NCI-H1092 treated with DMSO at 0.1 percent for 48 hours (cell line): ENCODE measurements at regions not wholly inside any gene's neighbourhood (a gene's known extent, or its start where the extent isn't known, plus 50 kb on each side); places are given as distances from the start of the nearest gene placed in this dataset.

ENCODE experiments used
- DNase-seq: peaks from one replicate; lab custom pipeline; 2025; lab: John Stamatoyannopoulos, UW

DNA sequence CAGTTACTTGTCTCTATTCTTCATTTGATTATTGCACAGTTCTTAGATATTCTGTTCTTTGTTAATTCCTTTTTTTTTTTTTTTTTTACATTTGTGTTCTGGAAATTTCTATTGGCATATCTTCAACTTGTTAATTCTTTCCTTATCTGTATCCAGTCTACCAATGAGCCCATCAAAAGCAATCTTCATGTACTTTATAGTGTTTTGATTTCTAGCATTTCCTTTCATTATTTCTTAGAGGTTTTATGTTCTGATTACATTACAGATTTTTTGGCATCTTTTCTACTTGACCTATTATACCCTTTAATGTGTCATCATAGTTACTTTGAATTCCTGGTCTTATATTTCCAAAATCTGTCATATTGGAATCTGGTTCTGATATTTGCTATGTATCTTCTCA is 2194.8 kb downstream of the PCDH9 start:
- no peak for DNase-seq

DNA sequence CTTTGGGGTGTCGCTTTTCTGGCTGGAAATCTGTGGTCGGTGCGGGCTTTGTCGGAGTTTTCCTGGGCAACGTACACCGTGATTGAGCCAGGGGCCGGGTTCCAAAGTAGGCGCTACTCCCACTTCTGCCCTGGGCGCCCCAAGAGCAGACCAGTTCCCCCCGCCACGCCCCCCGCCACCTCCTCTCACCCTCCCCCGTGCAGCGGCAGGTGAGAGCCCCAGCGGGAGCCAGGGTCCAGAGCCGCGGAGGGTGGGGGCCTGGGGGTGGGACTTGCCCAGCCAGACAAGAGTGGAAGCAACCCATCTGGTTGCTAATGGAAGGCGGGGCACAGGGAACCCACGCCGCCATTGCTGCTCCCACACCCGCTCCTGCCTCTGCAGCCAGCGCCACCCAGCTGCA is 2195.9 kb downstream of the PCDH9 start:
- no peak for DNase-seq

DNA sequence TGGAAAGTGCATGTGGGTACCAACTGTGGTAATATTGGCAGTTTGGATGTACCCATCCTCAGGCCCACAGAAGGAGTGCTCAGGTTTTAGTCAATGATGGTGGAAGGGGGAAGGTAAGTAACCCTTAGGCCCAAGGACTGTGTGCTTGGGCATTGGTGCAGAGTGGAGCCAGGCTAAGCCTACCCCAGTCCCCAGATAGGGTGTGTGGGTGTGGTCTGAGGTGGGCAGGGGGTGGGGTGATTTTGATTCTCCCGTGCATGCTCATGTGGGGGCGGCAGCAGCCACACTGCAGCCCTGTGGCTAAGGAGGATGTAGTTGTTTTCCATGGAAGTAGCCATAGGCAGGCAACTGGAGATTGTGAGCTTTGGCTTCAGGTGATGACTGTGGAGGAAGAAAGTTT is 2197.3 kb downstream of the PCDH9 start:
- no peak for DNase-seq

DNA sequence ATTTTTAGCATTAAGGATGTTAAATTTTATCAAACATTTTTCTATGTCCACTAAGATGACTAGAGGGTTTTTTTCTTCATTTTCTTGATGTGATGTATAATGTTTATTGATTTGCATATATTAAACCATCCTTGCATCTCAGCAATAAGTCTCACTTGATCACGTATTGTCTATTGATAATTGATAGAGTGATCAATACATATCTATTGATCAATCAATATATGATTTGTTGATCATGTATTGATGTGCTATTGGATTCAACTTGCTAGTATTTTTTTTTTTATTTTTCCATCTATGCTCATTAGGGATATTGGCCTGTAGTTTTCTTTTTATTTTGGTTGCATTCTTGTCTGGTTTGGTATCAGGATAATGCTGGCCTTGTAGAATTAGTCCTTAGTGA is 2202.0 kb downstream of the PCDH9 start:
- no peak for DNase-seq

DNA sequence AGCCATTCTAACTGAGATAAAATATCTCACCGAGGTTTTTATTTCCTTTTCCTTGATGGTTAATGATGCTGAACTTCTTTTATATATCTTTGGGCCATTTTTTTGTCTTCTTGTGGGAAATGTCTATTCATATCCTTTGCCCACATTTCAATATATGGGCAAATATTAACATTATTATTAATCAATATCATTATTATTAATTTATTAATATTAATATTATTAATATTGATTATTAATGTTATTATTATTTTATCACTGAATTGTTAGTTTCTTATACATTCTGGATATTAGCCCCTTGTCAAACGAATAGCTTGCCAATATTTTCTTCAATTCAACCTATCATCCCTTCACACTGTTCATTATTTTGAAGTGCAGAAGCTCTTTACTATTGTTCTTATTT is 2203.6 kb downstream of the PCDH9 start:
- DNase-seq, result no peak

DNA sequence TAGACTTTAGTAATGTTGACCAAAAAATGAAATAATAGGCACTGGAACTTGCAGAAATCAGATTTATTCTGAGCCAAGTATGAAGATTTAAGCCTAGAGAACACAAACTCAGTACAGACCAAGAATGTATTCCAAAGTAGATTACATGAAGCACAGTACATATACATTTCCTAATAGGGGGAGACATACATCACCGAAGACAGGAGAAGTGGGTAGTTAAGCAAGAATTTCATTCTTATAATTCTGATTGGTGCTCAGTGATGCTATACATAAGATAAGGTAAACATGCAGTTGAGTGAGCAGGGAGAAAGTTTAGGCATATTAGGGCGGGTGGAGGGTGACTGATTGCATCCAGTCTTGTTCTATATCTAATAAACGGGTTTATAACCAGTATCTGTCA is 2218.8 kb downstream of the PCDH9 start:
- DNase-seq, result no peak

DNA sequence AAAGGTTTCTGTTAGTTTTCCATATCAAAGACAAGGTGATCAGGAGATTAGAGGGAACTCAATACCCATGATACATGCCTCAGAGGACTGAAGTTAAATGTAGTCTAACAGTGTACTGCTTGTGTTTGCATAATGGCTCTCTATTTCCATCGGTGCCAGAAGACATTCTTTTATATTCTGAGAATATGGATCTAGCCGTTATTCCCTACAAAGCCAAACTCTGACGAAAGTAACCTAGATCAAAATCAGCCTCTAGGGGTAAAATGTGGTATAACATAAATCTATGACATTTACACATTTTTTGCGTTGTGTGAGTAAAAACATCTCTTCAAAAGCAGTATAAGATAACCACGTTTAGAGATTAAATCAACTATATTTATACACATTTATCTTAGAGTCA is 2232.7 kb downstream of the PCDH9 start:
- no peak for DNase-seq

DNA sequence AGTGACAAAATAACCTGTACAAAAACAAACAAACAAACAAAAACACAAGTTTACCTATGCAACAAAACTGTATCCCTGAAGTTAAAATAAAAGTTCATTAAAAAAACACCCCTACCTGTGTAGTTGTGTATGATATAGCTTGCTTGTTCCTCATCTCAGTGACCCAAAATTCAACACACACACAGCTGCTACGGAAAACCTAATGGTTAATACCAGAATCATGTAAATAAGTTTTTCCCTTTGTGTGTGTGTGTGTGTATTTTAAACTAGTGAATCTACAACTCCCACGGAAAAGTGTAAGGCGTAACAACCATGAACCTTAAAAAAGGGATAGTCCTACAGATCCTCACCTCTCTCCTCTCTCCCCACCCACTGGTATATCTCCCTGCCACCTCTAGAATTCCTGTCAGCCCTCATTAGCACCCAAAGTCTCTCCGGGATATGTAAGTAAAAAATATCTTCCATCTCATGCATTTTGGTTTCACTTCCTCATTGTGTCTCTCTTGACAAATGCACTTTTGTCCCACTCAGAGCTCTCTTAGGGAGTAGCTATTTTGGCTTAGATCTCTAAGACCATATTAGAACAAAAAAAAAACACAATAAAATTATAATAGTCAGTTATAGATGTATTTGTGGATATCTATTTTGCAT is 2236.5 kb downstream of the PCDH9 start:
- no peak for DNase-seq

DNA sequence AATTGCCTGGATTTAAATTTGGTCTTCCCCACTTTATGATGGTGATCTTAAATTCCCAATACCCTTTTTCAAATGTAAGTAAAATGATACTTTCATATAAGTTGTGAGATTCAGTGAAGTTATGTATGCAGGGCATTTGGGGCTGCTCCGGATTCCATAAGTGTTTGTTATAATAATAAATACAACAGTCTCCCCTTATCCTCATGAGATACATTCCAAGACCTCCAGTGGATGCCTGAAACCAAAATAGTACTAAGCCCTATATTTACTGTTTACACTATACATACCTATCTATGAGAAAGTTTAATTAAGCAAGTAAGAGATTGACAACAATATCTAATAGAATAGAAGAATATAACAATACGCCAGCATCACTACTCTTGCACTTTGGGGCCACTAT is 2237.8 kb downstream of the PCDH9 start:
- DNase-seq, result no peak

DNA sequence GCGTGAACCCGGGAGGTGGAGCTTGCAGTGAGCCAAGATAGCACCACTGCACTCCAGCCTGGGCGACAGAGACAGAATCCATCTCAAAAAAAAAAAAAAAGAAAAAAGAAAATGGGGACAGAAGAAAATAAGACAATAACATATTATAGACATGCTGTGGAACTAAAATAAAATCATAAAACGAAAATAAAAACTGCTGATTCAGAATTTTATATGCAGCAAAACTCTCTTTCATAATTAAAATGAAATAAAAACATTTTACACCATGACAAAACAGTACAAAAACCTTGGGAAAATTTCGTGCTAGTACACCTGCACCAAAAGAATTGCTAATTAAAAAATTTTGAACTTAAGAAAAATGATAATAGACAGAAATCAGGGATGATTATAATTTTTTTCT is 2245.1 kb downstream of the PCDH9 start:
- no peak for DNase-seq

DNA sequence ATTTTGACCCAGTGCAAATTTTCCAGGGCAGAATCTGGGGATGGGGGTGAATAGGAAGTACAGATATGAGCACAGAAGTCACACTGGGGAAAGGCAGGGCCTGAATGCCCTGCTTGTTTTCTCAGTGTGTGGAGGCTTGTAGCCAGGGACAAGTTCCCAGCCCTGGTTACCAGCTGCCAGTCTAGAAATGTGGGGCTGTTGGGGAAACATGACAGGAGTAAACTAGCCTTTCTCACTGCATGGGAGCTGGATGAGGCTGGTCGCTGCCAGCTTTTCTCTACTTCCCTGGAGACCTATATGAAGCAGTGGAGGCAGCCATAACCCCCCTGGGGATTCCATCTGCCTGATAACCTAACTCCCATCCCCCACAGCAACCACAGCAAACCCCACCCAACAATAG is 2267.7 kb downstream of the PCDH9 start:
- DNase-seq, result no peak

DNA sequence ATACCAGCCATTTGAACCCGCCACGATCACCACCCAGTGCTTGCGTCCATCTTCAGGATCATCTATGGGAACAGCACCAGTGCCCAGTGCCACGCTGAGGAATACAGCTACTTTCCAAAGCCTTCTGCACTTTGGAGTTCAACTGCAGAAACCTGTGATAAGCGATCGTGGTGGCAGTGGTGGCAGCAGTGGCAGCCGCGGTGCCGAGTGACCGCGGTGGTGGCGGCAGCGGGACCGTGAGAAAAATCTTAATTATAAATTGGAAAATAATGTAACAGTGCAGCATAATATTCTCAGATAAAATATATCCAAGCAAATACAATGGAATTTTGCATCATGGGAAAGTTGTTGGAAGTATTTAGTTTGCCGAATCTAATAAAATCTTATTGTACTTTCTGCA is 2270.9 kb downstream of the PCDH9 start:
- DNase-seq, result no peak

DNA sequence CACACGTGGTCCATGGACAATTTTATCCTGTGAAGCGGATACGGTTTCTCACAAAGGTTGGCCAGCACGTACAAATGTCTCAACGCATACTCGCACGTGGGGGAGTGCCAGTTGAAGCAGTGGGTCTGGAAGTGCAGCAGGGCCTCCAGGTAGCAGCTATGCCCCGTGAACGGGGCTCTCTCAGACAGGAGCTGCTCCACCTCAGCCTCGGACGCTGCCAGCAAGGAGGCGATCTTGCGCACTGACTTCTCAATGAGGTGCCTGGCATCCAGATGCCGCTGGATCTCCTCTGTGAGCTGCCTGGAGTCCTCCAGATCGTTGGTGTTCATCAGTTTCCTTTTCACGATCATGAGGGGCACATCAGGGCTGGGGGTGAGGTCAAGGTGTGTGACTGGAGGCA is 2272.0 kb downstream of the PCDH9 start:
- DNase-seq, result no peak

DNA sequence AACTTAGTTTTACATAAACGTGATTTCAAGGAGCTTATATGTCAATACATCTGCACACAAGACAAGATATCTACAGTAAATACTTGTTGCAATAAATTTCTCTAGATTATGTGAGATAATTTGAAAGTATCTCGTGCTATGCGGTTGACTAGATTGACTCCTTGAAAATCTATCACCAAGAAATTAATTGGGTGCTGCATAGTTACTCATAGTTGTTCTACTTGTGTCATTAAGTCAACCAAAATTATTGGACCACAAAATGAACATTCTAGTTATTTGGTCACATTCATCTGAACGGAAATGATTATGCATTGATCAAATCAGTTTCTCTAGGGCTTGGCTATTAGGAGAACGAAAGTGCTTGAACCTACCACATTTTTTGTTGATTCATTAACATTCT is 2291.5 kb downstream of the PCDH9 start:
- no peak for DNase-seq

DNA sequence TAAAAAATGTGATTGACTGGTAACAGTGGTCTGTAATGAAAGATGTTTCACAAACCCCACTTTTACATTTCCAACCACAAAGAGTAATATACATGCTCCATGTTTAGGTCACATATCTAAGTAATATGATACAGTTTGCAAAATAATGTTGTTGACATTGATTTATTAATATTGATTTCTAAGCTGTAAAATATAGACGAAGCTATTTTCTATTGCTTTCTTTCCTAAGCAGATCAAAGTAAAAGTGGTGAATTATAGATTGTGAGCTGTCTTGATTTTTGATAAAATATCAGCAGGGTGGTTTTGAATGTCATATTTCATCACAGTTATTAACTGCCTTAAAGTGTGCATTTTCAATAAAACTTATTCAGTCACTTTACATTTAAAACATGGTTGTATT is 2292.8 kb downstream of the PCDH9 start:
- no peak for DNase-seq

DNA sequence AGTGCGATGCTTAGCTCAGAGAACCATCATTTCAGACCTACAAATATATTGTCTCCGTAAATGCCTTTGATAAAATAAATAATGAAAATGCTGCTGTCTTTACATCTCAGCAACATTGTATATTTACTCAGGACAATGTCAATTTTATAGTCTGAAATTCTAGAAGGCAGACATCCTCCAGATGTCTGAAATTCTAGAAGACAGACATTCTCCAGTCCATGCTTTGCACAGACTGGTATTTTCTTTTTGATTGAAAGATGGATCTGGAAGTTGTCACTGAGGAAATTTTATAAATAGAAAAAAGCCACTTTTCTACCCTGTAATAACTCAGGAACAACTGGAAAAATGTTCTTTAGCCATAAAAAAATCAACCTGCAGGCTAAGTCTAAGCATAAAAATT is 2293.3 kb downstream of the PCDH9 start:
- DNase-seq, result no peak

DNA sequence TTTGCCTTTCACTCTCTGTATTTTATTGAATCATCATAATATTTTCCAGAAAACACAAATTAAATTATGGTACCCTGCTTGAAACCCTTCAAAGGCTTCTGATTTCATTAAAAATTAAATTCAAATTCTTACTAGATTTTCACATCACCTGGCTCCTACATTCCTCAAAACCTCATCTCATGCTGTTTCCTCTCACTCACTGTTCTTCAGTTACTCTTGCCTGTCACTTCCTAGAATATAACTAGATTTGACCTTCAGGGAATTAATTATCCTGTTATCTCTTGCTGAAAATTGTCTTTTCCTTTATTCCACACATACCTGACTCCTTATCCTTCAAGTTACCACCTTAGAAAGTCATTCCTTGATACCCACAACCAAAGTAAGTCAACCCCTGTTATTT is 2294.7 kb downstream of the PCDH9 start:
- DNase-seq, result no peak

DNA sequence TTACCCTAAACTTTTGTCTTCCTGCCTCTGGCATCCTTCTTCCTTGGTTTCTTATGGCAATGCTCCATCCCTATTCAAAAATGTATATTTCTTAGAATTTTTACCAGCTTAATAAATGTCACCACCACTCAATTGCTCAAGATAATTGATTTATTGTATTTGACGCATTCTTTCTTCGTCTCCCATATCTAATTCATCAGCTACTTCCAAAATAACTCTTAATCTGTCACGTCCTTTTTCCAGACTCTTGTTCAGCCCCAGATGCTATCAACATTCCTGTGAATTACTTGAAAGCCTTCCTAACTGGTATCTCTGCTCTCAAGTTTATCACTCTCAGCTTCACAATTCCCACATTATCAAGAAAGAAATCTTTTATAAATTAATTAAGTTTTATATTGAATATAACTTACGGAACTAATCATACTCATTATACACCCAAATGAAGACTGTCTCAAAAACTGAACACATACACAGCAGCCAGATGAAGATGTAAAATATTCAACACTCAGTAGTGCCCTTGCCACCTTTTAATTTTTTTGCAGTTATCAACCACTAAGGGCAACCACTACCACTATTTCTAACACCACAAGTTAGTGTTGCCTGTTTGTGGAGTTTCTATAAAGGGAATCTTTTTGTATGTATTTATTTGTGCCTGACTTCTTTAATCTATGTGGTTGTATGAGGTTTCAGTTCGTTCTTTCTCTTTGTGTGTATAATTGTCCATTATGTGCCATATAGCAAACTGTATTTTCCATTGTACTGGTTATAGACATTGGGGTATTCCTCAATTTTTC is 2295.4 kb downstream of the PCDH9 start:
- no peak for DNase-seq

DNA sequence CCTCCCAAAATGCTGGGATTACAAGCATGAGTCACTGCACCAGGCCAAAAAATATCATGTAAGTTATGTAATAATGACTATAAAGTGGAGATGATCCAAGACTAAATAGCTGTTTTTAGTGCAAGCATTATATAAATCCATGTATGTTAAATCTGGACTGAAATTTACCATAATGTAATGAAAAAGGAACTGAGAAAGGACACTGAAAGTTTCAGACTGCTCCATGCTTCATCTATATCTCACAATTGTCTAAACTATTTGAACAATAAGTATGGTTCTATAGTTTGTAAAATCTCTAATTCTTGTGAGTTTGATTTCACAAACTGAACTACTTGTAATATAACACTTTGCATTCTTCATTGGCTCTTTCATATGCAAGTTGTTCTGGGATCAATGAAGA is 2299.5 kb downstream of the PCDH9 start:
- DNase-seq, result no peak

DNA sequence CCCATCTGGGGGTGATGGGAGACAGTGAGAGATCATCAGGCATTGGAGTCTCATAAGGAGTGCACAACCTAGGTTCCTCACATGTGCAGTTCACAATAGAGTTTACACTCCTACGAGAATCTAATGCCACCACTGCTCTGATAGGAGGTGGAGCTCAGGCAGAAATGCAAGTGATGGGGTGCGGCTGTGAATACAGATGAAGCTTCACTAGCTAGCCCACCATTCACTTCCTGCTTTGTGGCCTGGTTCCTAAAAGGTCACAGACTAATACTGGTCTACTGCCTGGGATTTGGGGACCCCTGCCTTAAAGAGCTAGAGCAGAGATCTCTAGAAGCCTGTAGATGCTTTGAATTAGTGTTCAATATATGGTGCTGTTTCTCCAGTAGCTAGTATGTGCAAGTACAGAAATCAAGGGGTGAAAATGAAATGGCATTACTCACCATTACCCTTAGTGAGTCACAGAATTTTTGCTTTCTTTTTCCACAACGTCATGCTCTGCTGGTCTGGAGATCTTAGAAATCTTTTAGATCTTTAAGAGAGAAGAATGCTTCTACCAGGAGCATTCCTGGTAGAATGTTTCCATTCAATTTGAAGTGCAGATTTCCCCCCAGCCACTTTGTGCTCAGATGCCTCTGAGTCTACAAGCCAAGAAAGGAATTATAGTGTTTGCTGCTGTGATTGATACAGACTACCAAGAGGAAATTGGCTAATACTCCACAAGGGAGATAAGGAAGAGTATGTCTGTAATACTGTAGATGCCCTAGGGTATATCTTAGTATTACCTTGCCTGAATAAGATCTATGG is 2301.2 kb downstream of the PCDH9 start:
- no peak for DNase-seq

DNA sequence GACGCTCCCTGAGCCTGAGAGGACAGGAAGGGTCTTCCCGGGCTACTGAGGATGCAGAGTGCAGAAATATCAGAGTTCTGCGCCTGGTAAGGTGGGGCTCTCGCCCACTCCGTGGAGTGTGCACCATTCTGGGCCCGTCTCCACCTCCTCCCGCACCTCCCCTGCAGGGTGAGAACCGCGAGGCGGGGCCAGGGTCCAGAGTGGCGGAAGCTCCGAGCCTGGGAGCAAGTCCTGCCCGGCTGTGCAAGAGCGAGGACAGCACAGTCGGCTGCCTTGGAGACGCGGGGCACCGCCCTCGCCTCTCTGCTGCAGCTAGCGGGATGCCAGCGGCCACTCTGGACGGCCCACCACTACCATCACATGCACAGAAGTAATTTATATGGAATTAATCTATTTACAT is 2304.4 kb downstream of the PCDH9 start:
- no peak for DNase-seq

DNA sequence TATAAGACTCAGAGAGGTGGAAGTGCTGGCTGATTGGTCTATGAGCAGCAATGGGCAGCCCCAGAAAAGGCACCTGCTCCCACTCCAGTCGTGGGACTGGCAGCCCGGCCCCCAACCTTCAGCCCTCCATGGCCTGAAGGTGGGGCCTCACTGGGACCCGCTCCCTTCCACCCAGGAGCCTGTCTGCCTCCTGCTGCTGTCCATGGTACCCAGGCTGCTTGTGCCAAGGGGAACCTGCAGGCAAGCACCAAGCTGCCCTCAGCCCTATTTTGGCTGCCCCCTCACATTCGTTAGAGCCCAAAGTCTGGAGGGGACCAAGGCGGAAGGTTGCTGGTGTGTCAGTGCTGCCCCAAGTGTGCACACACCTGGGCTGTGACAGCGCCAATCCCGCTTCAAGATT is 2304.9 kb downstream of the PCDH9 start:
- no peak for DNase-seq

DNA sequence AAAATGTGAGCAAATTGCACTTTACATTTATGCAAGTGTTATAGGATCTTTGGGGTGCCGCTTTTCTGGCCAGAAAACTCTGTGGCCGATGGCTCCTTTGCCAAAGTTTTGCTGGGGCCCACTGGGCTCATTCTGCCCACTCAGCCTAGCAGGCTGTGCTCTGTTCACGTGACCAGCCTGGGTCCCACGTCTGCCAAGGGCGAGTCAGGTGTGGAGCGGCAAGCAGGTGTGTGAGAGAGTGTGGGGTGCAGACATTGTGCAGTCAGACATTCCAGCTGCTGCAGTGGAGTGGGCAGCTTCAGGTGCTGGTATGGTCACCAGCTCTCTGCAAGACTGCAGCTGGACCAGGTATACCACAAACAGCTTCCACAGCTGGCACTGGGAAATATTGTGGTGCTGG is 2305.7 kb downstream of the PCDH9 start:
- DNase-seq, result no peak
